Stimulated activated CD8-positive, alpha-beta memory T cell treated with anti-CD3 and anti-CD28 coated beads, Interleukin-4, amount 100 ng/mL, for 4 hours (primary cell): ENCODE measurements at regions not wholly inside any gene's neighbourhood (a gene's known extent, or its start where the extent isn't known, plus 50 kb on each side); places are given as distances from the start of the nearest gene placed in this dataset.
A peak's percentile ranks its signal among the peaks of the same experiment; 100 is the strongest.
"Not testable (repeated sequence)": the region's sequence is repeated elsewhere in the genome, so short reads cannot be mapped to it uniquely, and the experiment has no call there.

Experiments
- DNase-seq, 2 donors: peaks; one replicate each; pipeline ENCODE4 v3.0.0-alpha.2; 2020; ENCODE audit warnings: low read depth in 2 of 2, low spot score in 1 of 2

DNA sequence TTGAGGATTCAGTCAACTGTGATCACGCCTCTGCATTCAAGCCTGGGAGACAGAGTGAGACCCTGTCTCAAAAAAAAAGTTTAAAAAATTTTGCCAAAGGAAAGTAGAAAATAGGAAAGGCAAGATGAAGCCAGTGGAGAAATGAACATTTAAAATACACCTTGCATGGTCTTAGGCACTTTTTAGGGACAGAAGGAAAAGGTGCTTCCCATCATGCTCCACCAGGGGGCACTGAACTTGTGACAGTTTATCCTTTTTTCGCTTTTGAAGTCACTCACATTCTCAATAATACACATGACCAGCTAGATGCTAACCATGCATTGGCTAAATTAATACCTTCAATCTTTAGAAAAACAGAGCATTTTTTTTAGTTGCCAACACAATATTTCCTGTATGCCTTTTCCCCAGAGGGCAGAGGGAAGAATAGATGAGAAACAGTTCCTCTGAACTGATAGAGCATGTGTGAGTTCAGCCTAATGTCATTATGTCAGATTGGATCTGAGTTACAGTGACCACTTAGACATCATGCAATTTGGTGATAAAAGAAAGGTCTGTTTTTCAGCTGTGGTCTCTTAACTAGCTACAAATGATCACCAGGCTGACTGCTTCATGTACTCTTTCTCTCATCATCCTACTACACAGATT is 221.8 kb upstream of the SSTR1 start:
- DNase-seq, result peak; percentile 9 to 16

DNA sequence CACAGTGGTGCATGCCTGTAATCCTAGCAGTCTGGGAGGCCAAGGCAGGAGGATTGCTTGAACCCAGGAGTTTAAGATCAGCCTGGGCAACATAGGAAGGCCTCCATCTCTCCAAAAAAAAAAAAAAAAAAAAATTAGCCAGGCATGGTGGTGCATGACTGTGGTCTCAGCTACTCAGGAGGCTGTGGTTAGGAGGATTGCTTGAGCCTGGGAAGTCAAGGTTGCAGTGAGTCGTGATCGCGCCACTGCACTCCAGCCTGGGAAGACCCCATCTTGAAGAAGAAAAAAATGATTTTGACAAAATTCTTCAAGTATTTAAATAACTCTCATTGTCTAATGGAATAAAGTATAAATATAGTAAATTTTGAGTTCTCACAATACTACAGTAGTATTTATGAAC is 219.2 kb upstream of the SSTR1 start:
- DNase-seq, result no peak

DNA sequence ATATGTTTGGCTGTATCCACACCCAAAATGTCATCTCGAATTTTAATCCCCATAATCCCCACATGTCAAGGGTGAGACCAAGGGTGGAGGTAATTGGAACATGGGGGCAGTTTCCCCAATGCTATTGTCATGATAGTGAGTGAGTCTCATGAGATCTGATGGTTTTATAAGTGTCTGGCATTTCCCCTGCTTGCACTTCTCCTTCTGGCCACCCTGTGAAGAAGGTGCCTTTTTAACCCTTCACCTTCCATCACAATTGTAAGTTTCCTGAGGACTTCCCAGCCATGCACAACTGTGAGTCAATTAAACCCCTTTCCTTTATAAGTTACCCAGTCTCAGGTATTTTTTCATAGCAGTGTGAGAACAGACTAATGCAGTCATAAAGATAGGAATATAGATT is 216.7 kb upstream of the SSTR1 start:
- DNase-seq, result no peak

DNA sequence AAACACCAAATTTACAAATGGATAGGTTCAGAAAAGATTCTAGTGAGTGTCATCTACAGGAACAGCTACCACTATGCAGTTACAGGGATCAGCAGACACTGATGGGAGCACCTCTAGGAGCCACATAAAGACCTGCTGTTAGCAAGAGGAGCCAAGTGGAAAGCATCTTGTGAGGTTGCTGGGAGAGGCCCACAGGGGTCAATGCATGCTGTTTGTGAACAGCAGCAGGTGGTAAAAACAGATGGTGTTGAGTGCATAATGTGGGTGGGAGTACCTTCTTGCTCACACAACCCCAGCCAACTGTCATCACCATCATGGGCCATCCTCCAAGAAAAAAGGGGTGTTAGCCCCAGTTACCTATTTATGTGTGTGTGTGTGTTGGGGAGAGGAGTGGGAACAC is 215.2 kb upstream of the SSTR1 start:
- no peak for DNase-seq

DNA sequence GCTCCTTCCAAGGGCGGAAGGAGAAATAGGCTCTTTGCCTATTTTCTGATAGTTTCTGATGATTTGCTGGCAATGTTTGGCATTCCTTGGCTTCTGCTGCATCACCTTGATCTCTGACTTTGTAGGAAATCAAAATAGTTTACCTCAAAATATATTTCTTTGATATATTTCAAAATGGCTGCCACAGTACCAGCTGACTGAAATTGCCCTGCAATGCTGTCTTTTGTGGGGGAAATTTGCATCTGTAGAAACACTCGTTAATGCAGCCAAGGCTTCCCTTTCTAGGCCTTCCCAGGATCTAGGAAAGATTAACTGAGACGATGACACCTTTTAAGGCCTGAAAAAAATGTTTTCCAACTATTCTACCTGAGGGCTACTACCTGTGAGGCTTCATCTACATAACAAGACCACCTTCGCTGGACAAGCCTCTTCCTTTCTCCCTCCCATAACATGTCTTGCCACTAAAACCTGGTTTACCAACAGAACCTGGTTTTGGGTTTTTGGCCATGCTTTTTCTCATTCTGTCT is 212.8 kb upstream of the SSTR1 start:
- no peak for DNase-seq

DNA sequence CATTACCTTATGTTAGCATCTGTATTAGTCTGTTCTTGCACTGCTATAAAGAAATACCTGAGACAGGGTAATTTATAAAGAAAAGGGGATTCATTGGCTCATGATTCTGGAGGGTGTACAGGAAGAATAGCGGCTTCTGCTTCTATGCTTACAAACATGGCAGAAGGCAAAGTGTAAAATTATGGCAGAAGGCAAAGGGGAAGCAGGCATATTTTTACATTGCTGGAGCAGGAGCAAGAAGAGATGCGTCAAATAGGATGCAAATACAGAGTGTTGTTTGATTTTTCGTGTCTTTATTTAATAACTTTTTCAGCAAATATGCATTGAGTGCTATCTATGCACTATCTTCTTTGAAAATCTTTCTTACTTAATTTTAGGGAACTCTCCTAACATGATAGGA is 210.7 kb upstream of the SSTR1 start:
- DNase-seq, result no peak

DNA sequence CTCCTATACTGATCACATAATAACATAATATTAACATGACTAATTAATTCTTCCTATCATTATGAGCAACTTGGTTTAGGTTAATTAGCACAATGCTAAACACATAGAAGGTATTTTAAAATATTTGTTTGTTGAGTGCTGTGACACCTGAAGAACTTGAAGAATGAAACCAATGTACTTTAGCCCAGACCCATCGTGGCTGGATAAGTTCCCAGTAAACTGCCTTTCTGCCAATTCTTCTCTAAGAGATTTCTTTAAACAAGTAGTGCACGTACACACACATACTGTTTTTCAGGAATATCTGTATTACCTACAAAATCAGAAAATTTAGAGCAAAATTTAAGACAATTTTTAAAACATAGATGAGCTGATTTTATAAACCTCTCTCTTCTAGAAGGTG is 207.4 kb upstream of the SSTR1 start:
- no peak for DNase-seq

DNA sequence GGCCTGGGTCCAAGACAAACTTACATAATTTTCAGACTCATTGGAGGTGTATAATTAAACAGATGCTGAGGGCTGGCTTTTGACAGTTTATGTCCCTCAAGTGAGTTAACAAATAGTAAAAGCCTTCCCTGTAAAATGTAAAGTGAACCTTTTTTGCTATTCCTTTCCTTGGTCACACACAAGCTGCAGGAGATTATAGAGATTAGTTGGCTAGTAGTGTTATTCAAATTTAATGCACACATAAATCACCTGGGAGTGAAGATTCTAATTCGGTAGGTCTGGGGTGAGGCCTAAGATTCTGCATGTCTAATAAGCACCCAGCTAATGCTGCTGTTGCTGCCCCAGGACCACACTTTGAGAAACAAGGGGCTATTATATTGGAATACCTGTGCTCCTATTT is 206.2 kb upstream of the SSTR1 start:
- DNase-seq, result no peak

DNA sequence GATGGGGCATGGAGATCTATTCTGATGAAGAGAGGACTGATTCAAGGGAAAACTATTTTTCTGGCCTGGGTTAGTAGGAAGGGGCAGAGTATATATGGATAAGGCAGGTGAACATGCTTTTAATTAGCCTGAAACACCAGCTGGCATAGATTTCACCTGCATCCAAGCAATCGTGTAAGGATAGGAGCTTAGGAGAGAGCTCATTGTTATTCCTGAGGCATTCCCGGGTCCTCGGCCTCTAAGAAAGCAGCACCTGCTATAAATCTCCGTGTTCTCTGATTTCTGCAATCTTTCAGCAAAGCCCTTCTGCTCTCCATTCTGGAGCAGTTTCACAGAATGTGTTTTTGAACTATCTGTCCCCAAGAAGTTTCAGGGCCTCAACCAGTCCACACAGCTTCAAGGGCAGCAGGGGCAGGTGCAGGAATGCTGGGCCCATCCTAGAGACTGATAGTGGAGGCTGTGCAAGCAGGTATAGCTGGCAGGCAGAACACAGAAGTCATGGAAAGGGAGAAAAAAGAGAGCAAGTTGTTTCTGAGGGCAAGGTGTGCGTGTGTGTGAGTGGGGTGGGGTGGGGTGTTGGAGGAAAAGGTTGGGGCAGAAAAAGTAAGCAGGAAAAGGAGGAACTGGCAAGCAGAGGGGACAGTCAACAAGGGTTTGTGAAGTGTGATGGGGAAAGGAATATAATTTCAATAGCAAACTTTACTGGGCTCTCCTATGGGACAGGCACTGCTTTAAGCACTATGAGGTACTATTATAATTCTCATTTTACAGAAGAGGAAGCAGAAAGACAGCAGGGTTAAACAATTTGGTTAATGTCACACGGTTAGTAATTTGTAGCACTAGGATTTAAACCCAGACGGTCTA is 203.7 kb upstream of the SSTR1 start:
- no peak for DNase-seq

DNA sequence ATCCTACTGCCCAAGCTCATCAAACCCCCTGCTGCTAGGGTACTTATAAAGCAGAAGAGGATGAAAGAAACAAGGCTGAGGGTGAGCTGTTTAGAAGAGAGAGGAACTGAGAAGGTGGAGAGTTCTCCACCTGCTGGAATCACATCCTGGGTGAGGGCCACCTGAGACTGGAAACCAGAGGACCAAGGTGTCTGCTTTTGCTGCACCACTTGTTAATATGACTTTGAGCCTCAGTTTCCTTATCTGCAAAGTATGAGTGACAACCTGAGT is 203.2 kb upstream of the SSTR1 start:
- DNase-seq, result no peak

DNA sequence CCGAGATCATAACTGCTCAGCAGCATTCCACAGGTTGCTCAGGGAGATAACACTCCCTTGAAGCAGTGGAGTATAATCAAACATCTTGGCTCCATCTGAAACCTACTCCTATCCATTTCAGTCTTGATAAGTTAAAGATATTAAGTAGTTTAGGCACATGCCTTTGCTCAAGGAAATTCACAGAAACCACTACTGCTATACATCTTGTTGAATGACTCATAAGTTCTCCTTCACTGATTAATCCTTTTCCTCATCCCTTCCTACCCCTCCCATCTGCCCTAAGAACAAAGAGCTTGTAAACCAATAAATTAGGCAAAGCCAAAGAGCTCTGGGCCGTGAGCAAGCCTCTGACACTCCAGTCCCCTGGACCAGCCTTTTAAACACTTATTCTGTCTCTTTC is 196.5 kb upstream of the SSTR1 start:
- DNase-seq, result not testable (repeated sequence)

DNA sequence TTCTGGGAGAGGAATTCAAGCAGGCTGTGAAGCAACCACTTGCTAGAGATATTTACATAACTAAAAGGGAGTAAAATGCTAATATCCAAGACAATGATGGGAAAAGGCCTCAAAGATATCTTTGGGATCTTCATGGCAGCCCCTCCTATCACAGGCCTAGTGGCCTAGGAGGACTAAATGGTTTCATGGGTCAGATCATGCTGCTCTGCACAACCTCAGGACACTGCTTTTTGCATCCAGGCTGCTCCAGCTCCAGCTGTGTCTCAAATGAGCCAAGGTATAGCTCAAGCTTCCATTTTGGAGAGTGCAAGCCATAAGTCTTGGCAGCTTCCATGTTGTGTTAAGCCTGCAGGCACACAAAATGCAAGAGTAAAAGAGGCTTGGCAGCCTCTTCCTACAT is 195.6 kb upstream of the SSTR1 start:
- DNase-seq, result no peak

DNA sequence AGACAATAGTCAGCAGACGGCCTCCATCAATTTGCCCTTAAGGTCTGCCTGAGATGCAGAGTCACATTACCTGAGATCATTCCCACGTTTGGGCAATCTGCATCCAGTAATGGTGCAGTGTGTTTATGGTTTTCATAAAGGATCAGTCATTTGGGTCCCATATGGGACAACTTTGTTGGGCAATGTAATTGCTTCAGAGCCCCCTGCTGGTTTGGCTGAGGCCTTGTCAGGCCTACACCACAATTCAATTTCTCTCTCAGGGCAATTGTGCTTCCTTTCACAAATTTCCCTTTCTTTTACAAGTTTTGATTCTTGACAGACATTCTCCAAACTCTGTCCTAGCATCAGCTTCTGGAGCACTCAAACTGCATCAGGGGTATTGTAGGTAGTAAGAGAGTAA is 191.2 kb upstream of the SSTR1 start:
- DNase-seq, result no peak

DNA sequence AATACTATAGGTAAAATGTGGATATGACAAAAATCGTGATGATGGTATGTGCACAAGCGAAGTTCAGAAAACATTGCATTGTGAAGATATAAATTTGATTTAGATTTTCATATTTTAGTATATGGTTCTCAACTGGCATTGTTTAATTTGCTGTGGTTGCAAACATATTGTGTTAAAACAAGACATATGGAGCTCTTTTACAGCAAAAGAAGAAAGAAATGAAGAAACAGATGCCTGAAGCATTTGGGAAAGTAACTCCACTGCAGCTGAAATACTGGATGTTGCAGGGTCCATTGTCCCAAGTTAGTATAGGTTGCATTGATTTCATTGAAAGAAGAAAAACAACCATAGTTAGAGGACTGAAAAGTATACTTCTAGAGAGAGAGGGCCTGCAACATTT is 185.8 kb upstream of the SSTR1 start:
- DNase-seq, result no peak

DNA sequence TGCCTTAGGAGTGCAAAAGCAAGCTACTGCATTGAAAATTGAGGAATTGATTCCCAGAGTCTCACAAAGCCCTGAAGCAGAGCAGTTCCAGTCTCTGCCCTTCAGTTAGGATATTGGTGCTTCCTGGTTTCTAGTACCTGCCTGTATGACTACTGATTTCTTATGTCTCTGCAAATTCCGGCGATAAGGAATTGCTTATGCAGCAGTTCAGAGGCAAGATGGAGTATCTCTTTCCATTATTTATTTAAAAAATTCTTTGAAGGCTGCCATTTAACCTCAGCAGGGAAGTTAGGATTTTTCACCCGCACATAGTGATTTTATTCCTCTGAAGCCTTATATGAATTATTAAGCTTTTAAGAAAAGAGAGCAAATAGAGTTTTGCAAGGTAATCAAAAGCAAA is 184.9 kb upstream of the SSTR1 start:
- no peak for DNase-seq

DNA sequence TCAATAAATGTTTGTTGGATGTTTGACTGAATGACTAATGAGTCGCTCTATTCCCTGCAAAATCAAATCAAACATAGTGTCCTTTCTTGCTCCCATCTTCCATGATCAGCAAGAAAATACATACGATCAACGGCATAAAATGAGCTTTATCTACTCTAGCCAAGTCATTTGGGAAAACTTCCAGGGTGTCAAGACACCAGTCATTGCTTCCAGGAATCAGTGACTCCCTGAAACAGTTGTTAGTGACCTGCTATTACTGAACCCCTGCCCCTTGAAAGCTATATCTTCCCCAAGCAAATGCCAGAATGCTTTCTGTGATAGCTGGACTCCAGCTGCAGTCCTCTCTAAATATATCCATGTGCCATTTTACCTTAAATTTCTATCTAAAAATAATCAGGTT is 169.5 kb upstream of the SSTR1 start:
- DNase-seq, result no peak

DNA sequence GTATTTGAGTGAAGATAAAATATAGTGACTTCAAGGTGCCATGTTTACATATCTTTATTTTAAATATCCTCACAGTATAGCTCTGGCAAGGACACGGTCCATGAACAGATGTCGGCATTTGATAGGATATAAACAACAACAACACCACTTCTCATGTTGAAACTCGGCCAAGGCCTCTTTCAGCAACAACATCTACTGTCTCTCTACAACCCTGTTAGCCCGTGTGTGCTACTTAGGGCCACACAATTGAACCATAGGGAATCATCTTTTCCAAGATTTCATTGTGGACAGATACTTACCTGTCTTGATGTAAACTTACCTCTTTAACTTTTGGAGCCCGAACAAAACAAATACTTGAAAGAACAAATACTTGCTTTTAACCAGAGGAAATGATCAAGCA is 168.7 kb upstream of the SSTR1 start:
- DNase-seq, result no peak

DNA sequence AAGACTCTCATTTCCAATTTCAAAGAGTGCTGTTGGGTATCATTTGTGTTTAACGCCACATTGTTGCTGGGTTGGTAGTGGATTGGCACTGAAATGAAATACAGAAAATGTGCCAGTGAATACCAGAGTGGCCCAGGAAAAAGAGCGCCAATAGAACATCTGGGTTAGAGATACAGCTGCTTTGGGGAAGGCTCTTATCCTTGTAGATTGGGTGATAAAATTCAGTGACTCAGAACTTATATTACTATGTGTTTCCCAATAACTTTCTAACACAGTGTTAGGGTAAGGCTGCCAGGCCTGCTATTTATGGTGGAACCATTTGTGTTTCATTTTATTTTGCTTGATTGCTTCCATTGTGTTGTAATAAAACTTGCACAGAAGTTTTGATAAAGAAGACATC is 168.2 kb upstream of the SSTR1 start:
- no peak for DNase-seq

DNA sequence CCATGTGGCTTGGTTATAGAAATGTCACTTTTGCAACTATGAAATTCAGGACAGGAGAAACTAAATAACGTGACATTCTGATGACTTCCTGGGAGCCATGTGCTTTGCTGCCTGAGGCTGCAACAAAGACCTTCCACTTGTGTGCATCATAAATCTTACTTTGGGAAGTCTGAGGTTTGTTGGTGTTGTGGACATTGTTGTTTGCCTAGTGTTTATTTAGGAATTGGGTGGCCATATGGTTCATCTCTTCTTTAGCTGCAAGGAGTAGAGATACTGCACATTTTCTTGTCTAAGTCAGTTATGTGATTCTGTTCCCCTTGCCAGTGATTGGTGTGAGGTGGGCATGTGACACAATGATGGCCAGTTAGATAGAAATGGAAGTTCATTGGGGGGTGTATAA is 167.3 kb upstream of the SSTR1 start:
- no peak for DNase-seq

DNA sequence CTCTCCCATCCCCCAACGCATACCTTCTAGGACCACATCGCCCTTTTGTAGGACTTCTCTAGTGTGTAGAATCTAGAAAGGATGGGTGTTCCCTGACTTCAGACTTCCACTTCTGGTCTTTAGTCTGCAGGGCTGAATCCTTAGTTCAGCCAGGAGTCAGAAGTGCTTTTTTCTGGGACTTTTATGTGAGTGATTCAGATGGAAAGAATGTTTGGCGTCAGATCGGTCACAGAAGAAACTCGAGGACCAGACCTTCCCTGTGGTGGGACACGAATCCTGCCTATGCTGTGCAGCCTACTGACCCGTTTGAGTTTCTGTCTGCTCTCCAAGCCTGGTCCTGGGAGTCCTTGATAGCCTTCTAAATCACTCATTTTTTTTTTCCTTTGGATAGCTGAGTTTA is 165.4 kb upstream of the SSTR1 start:
- no peak for DNase-seq

DNA sequence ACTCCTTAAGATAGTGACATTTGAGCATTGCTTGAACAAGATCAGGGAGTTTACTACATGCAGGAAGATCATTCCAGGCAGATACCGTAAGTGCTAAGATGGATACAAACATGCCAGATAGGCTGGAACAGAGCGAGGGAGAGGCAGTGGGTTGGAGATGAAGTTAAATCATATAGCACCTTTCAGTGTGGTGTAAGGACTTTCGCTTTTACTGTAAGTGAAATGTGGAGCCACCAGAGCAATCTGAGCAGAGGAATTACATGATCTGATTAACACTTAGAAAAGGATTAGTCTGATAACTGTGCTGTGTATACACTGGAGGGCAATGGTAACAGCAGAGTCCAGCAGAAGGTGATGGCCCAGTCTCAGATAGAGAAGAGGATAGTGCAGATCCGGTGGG is 163.0 kb upstream of the SSTR1 start:
- no peak for DNase-seq

DNA sequence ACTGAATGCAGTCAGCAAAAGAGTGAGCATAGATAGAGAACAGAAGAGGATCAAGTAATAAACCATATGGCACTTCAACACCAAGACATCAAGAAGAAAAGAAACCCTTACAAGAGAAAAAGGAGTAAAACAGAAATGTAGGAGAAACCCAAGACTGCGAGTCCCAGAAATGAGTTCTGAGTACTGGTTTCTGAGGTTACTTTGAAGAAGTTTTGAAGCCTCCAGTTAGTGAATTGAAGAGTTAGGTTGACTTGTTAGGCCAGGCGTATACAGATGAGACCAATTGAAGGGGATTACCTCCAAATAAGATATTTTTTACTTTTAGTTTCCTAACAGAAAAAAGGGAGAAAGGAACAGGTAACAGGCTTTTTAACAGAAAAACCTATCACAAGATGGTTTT is 162.2 kb upstream of the SSTR1 start:
- no peak for DNase-seq

DNA sequence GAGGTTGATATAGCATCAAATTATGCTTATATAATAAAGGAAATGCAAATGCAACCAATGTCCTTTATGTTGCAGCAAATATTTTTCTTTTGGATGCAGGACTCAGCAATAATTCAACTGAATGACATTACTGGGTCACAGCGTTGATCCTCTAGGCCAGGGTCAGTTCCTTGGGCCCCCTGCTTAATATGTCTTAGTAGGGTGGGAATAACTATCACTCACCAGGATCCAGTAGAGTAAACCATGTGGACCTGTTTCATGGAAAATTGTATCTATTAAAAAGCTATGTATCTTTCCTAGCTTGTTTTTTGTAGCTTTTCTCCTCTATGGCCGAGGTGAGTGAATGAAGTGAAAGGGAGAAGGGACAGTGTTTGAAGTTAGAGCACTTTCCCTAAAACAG is 161.5 kb upstream of the SSTR1 start:
- DNase-seq, result no peak
